ENCODE measurements at regions not wholly inside any gene's neighbourhood (a gene's known extent, or its start where the extent isn't known, plus 50 kb on each side); places are given as distances from the start of the nearest gene placed in this dataset.
"Not testable (repeated sequence)": the region's sequence is repeated elsewhere in the genome, so short reads cannot be mapped to it uniquely, and the experiment has no call there.

- DNase-seq (ENCODE audit: low read depth) = no peak
These were observed 380.7 kb upstream of the CITED2 start for GRCh38 chr6:139754898-139755775.

GRCh38 chr6:139753198-139753861, 378.9 kb upstream of the CITED2 start:
- no peak for DNase-seq (ENCODE audit: low read depth)

GRCh38 chr6:139752086-139752485, 377.6 kb upstream of the CITED2 start:
- DNase-seq (ENCODE audit: low read depth) = no peak

- no peak for DNase-seq (ENCODE audit: low read depth)
These were observed 376.7 kb upstream of the CITED2 start for GRCh38 chr6:139751179-139751578.

- no peak for DNase-seq (ENCODE audit: low read depth)
These were observed 374.1 kb upstream of the CITED2 start for GRCh38 chr6:139748353-139749146.

GRCh38 chr6:139747154-139747553, 372.7 kb upstream of the CITED2 start:
- DNase-seq (ENCODE audit: low read depth) = no peak

GRCh38 chr6:139744891-139745290, 370.4 kb upstream of the CITED2 start:
- DNase-seq (ENCODE audit: low read depth) = no peak

GRCh38 chr6:139743664-139744437, 369.4 kb upstream of the CITED2 start:
- DNase-seq (ENCODE audit: low read depth) = no peak

- no peak for DNase-seq (ENCODE audit: low read depth)
These were observed 368.2 kb upstream of the CITED2 start for GRCh38 chr6:139742671-139743070.

- no peak for DNase-seq (ENCODE audit: low read depth)
These were observed 364.5 kb upstream of the CITED2 start for GRCh38 chr6:139738801-139739455.

- no peak for DNase-seq (ENCODE audit: low read depth)
These were observed 362.0 kb upstream of the CITED2 start for GRCh38 chr6:139736325-139736906.

GRCh38 chr6:139732451-139732850, 358.0 kb upstream of the CITED2 start:
- DNase-seq (ENCODE audit: low read depth) = no peak

GRCh38 chr6:139730340-139730974, 356.0 kb upstream of the CITED2 start:
- DNase-seq (ENCODE audit: low read depth) = no peak

GRCh38 chr6:139728876-139729427, 354.5 kb upstream of the CITED2 start:
- no peak for DNase-seq (ENCODE audit: low read depth)

- not testable (repeated sequence) for DNase-seq (ENCODE audit: low read depth)
These were observed 351.8 kb upstream of the CITED2 start for GRCh38 chr6:139726272-139726671.

- DNase-seq (ENCODE audit: low read depth) = no peak
These were observed 348.1 kb upstream of the CITED2 start for GRCh38 chr6:139722530-139722929.

- DNase-seq (ENCODE audit: low read depth) = no peak
These were observed 347.5 kb upstream of the CITED2 start for GRCh38 chr6:139721954-139722353.

- DNase-seq (ENCODE audit: low read depth) = no peak
These were observed 339.6 kb upstream of the CITED2 start for GRCh38 chr6:139713900-139714506.

- no peak for DNase-seq (ENCODE audit: low read depth)
These were observed 339.0 kb upstream of the CITED2 start for GRCh38 chr6:139713424-139713823.

GRCh38 chr6:139712830-139713229, 338.4 kb upstream of the CITED2 start:
- DNase-seq (ENCODE audit: low read depth) = no peak
